ELR (cell line): ENCODE measurements at regions not wholly inside any gene's neighbourhood (a gene's known extent, or its start where the extent isn't known, plus 50 kb on each side); places are given as distances from the start of the nearest gene placed in this dataset.

Experiments
- DNase-seq: peaks from one replicate; pipeline ENCODE4 v3.0.0-alpha.2; 2015; ENCODE audit warnings: low read depth

- DNase-seq = no peak
These were observed 656.0 kb upstream of the GRM7 start for GRCh38 chr3:6204891-6205290.

DNA sequence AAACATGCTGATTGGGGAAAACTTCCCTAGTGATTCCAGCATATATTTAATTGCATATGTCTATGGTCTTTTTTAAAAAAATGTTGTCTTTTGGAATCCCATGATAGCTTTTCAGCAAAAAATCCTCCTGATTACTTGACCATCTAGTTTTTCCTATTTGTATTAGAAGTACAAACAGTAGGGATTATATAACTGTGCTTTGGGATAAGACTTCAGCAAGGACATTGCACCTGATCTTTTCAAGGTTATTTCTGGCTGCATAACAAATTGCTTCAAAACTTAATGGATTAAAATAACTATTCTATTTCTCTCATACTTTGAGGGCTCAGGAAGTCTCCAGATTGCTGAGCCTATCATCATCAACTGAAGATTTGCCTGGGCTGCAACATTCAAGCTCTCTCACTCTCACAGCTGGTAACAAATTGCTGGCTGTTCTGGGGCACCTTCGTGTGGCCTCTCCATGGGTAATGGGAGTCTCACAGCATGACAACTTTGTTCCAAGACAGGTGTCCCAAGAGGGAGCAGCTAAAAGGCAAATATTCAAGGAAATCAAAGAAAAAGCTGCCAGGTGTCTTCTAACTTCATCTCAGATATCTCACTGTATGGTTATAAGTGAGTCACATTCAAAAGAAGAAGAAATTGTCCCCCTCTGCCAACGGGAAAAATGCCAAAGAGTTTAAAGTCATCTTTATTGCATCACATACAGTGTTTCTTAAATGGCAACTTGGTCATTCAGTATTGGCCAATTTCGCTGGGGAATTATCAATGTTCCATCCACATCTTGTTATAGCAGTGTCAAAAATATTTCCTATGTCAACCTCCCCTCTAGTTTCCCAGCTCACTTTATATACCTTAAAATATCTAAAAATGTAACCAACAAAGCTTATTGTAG, 644.5 kb upstream of the GRM7 start:
- DNase-seq = no peak

GRCh38 chr3:6220447-6220846, 640.5 kb upstream of the GRM7 start:
- DNase-seq = no peak

DNA sequence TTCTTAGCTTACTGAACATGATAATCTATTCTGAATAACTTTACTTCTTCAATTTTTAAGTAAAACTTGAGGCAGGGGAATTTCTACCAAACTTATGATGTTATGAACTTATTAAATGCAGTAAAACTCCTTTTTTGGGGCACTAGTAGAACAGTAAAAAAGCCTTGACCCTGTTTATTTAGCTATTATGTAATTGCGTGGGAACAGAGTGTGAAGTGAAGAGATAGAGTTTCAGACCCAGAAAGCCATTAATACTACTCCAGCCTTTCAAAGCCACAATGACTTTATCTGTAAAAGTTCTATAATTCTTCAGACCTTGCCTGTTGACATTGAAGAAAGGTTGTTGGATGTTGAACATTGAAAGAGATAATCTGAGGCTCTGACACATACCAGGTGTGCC, 638.8 kb upstream of the GRM7 start:
- DNase-seq = no peak

DNA sequence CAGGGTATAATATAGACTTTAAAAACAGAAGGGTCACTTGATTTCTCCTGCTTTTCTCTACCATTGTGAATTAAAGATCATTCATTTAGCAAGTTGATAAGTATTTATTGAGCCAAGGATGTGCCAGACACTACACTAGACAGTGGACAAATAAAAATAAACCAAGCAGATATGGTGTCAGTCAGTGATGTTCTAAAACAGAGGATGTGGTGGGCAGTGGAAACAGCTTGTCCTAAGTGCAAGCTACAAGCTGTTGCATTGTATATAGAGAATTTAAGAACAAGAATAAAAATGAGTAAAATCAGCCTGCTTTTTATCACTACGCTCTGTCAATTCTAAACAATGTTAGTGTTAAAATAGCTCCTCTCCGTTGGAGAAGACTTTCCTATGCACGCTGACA, 637.3 kb upstream of the GRM7 start:
- no peak for DNase-seq

DNA sequence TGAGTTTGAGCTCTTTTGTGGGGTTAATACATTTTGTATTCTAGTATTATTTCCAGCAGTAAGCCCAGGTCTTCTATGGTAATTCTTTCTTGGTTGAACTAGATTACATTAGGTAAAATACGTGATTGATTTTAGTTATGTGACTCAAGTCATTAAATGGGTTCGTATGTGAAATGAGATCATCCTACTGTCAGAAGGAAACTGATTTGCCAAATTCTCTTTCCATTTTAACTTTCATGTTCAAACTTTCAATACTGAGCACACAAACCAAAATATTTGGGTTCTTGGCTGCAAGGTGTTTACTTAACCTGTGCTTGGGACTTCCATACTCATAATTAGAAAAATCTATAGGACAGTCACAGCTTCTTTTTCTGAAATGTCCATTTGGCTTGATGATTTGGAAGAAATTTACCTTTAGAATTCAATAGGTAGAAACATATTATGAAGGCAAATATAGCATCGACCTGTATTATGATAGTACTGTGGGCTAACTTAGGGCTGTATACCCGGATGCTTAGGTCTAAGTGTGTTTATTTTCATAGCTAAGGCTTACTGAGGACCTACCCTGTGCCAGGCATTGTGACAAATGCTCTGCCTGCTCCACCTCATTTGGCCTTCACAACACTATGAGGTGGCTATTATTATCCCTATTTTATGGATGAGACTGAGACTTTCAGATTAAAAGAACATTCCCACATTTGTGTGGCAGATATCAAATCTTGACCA, 631.8 kb upstream of the GRM7 start:
- no peak for DNase-seq

- DNase-seq = no peak
These were observed 631.0 kb upstream of the GRM7 start for GRCh38 chr3:6229778-6230410.

DNA sequence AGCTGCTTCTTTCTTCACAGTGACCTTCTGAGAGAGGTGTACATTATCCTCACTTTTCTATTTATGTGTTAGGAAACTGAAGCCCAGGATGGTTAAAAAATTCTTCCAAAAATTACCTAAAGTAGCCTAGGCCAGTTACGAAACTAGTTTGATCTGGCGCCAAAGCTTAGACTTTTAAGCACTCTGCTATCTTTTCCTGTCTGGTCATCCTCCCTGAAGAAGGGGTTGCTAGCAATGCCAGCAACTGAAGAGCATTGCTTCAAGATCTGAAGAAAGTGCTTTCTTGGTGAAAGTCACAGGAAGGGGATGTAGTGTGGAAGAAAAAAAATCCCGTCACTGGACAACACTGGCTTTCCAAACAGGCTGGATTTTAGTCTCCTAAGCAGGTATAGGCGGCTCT, 618.8 kb upstream of the GRM7 start:
- DNase-seq = no peak

DNA sequence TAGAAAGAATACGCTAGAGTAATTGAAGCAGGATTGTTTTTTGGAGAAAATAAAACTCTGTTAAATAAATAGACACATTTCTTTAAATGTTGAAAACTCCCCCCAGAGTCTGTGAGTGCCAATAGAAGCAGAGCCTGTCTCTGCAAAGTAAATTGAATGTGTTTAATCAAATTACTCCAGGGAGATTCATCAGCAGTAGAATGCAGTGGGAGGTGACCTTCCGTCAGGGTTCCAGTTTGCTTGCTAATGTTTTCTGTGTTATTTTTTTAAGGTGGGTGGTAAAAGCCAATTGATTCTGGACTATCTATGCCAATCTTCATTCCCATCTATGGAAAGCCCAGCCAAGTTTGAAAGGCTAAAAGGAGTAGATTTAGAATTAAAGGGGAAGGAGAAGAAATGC, 612.4 kb upstream of the GRM7 start:
- no peak for DNase-seq

GRCh38 chr3:6249679-6250078, 611.2 kb upstream of the GRM7 start:
- no peak for DNase-seq

DNA sequence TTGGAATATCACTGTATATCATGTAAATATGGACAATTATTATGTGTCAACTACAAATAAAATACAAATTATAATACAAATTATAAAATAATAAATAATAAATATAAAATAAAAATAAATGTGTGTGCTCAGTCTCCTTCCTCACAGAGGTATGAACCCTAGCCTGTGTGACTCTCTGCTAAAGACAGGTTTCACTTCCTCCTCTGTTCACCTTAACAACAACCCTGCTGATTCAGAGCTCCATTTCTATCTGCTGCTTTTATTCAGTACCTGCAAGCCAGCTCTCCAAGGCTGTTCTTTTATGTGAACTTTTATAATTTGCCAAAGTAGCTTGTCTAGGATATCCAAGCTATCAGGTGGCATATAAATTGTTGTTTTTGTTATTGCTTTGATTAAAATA, 610.7 kb upstream of the GRM7 start:
- no peak for DNase-seq

GRCh38 chr3:6251612-6252400, 609.1 kb upstream of the GRM7 start:
- no peak for DNase-seq

DNA sequence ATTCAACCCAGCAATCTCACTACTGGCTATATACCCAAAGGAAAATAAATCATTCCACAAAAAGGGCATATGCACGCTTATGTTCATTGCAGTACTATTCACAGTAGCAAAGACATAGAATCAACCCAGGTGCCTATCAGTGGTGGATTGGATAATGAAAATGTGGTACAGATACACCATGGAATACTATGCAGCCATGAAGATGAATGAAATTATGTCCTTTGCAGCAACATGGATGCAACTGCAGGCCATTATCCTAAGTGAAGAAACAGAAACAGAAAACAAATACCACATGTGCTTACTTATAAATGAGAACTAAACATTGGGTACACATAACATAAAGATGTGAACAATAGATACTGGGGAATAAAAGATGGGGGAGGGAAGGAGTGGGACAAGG, 606.4 kb upstream of the GRM7 start:
- no peak for DNase-seq

DNA sequence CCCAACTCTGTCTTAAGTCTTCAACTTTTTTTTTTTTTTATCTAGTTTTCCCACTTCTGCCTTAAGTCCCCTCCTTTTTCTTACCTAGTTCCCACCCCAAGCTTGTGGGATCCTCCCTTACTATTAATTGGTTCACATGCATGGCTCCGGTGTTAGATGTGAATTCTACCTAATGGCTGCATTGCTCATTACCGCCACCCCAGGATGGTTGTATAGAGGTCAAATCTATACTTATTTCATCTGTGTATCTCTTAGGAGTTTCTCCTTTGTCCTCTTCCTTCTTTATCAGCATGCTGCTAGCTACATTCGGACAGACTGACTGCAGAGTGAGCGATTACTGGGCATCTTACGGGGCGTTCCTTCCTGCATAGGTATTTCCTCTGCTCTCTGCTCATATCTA, 605.7 kb upstream of the GRM7 start:
- no peak for DNase-seq

DNA sequence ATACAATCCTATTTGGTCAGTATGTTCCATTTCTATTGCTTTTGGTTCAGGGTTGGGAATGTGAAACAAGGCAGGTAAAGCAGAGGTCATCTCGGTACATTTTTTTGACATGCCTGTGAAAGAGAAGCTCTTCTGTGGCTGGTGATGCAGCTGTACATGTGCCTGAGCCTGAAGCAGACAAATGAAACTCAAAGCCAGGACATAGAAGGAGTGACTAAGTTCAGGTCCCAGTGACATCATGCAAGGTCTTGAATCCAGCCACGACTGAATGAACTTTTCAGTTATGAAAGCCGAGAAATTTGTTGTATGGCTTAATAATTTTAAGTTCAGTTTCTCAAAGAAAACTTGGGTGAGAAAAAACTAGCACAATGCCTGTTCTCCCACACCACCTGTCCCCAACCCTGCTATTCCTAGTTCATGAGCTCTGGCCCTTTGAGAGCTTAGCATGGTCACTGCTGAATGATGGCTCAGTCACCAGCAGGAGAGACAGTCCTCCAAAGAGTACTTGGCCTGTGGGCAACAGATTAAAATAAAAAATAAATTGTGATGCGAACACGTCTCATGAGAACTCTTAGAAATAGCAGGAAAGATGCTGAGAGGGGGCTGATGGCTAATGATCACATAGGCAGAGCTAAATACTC, 600.2 kb upstream of the GRM7 start:
- no peak for DNase-seq

GRCh38 chr3:6262010-6262409, 598.9 kb upstream of the GRM7 start:
- no peak for DNase-seq

- DNase-seq = no peak
These were observed 596.9 kb upstream of the GRM7 start for GRCh38 chr3:6264036-6264435.

GRCh38 chr3:6264906-6265305, 596.0 kb upstream of the GRM7 start:
- DNase-seq = no peak

DNA sequence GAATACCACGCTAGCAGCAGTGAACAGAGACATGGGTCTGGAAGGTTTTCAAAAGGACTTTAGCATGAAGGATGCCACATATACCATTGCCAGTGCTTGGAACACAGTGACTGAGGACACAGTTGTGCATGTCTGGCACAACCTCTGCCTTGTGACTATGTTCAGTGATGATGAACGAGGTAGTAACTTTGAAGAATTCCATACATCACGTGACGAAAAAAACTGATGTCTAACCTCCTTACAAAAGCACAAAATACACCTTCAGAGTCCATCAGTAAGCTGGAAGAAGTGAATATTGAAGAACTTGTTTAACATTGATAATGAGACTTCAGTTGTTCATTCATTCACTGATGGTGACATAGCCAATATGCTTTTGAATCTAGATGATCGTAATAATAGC, 594.8 kb upstream of the GRM7 start:
- no peak for DNase-seq

DNA sequence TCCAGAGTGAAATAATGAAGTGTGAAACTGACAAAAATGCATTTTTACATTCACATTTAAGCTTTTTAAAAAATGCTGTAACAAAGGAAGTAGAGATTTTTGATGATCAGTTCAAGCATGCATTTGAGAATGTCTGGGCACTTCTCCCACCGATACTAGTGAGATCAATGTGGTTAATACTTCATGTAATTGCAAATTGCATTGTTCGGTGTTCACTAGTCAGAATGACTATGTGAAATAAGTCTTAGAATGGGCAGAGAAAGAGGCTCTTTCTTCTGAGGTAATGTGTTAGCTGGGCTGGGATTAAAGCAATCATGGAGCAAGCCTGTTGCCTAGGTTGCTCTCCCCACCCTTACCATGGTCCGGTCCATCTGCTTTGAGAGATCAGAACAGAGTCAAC, 587.0 kb upstream of the GRM7 start:
- no peak for DNase-seq

DNA sequence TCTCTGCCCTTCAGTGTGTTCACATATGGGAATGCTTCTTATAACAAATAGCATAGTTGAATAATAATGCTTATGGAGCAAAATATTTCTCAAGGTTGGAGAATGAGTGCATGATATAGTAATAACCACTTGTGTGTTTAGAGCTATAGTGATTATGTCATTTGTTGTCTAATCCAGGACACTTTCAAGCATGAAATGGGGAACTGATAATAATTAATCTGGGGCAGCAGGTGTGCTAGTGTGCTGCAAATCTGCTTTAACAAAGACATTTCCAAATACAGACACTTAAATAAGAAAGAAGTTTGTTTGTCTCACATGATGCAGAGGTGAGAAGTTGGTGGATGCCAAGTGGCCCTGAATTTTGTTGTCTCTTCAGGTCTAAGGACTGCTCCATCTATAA, 579.3 kb upstream of the GRM7 start:
- no peak for DNase-seq

DNA sequence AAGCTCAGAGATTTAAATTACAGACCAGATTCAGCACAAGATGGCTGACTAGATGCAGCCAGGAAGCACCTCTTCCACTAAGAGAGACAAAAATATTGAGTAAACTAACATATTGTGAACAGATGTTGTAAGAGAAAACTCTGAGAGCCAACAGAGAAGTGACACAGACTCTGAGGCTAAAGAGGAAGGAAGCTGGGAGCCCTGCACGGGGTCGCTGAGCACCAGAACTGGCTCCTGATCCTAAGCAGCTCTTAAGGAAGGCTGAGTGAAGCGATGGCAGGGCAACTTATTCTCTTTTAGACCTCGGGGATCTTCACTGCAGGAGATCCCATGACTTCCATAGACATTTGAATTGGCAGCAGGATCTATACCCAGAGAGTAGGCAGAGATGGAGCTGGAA, 578.0 kb upstream of the GRM7 start:
- DNase-seq = no peak
